NCI-H446 (cell line): ENCODE measurements at regions not wholly inside any gene's neighbourhood (a gene's known extent, or its start where the extent isn't known, plus 50 kb on each side); places are given as distances from the start of the nearest gene placed in this dataset.
A peak's percentile ranks its signal among the peaks of the same experiment; 100 is the strongest.

Source experiments
- DNase-seq, 2 experiments: peaks; one replicate each; lab custom pipeline; 2025; lab: John Stamatoyannopoulos, UW

DNA sequence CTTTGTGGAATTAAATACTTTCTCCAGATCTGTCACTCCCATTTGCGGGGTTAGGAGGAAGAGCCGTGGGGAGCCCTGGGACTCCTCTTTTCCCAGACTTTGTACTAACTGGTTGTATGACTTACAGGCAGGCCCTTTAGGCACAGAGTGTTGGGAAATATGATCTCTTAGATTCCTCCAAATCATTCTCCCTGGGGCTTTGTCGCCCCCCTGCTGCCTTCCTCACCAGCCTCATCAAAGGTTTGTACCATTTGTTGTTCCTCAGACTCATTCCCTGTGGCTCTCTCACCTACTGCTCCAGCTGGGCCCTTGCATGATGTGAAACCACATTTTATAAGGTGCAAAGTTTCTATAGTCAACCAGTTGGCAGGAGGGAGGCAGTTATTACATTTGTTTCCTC, 56.4 kb downstream of the CRYGS start:
- no peak for DNase-seq

- no peak for DNase-seq
These were observed 57.1 kb downstream of the CRYGS start for GRCh38 chr3:186487037-186487436.

- DNase-seq: no peak
These were observed 60.4 kb downstream of the CRYGS start for GRCh38 chr3:186483611-186484340.

- DNase-seq: no peak
These were observed 62.7 kb downstream of the CRYGS start for GRCh38 chr3:186481526-186481925.

DNA sequence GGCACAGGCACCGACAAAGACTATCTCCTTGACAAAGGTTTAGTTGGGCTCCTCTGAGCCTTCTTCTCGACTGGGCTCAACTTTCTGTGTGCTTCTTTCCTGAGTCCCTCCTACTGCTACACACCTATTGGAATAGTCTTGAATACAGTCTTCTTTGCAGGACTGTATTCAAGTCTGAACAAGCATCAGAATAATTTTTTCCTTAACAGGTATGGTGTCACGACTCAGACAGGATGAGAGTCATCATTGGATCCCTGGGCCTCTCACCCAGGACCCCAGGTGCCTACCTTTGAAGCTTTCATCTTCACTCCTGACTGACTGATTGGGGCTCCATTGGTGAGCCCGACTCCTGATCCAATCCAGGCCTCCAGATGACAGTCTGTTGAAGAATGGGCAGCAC, 66.3 kb downstream of the CRYGS start:
- no peak for DNase-seq

- no peak for DNase-seq
These were observed 67.1 kb downstream of the CRYGS start for GRCh38 chr3:186477033-186477432.

DNA sequence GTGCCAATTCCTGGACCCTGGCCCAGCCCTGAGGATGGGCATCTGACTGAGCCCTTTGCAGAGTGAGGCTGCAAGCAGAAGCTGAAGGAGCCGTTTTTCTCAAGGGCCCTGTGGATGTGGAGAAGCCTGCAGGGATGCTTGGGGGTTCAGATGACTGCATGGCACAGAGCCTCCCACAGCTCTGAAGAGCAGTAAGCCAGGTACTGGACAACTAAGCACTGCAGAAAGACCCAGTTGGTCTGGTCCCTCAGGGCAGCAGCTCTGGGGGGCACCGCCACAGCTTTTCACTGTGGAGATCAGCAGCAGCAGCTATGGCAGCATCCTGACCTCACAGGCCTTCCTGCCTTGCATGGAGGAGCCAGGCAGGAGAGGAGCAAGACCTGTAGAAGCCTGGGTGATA, 67.6 kb downstream of the CRYGS start:
- no peak for DNase-seq

GRCh38 chr3:186476044-186476468, 68.1 kb downstream of the CRYGS start:
- peak in 1 of 2 experiments; percentile 49 for DNase-seq

GRCh38 chr3:186473166-186473565, 71.0 kb downstream of the CRYGS start:
- DNase-seq: no peak

DNA sequence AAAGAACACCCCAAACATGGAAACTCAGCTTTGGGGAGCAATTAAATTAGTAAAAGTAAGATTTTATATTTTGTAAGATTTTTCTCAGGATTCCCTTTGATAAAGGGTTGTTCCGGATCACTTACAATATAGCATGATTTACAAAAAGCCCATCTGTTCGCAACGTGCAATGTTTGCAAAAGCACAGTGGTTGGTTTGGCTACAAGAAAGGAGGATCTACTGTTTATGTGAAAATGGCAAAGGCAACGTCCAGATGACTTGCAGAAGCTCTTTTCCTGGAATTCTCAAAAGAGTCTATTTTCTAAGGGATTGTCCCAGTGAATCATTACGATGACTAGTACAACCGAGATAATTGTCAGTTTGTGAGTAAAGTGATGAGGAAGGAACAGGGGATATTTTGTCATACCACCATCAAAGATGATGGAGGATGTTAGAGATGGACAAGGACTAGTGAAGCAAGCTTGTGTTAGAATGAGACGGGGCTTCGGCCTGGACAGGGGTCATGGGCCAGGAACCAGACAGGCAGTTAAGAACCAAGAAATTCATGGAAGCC, 71.6 kb downstream of the CRYGS start:
- peak in 1 of 2 experiments; percentile 27 for DNase-seq

DNA sequence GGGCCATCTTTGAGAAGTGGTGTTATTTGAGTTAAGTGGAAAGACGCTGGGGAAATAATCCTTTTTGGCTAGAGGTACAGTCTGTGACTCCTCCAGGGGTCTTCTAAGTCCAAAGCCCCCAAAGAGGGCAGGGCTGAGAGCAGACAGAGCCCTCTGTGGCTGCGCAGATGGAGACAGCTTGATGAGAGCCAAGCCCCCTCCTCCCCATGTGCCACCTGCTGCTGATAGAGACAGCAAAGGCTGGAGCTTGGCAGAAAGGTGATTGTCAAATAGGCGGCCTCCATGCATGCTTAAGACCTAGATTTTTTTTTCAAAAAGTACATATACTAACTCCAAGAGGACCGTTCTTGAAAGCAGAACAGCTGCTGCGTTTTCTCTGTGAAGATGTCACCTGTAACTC, 72.4 kb downstream of the CRYGS start:
- DNase-seq: peak in 1 of 2 experiments; percentile 23

DNA sequence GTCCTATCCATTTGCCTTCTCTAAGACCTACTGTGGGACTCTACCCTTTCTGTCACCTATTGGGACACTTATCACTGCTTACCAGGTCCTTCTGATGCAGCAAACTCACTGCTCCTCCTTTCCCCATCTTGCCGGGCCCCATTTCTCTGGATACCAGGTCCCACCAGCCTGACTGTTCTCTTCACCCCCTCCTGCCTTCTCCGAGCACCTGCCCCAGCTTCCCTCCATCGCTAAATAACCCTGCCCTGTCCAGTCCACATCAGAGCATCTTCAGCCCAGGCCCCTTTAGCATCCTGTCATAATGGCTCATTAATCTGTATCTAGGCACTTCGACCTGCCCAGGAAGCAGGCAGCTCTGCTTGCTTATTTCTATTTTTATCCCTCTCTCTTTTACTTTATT, 74.7 kb downstream of the CRYGS start:
- DNase-seq: no peak

DNA sequence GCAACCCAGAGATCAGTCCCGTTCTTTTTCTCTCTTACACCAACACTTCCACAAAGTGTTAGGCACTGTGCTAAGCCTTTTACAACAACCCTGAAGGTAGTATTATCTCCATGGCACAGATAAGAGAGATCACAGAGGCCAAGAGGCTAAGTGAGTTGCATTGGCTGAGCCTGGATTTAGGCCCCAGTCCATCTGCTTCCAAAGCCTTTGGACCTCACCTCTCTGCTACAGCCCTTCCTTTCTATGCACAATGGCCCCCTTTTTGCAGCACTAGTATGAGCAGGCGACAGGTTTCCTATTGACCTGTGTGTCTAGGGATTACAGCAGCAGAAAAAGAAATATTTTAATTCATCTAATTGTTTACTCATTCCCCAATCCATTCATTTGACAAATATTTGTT, 76.2 kb downstream of the CRYGS start:
- DNase-seq: no peak

GRCh38 chr3:186466391-186466974, 77.7 kb downstream of the CRYGS start:
- no peak for DNase-seq

GRCh38 chr3:186465508-186465907, 78.7 kb downstream of the CRYGS start:
- no peak for DNase-seq

- DNase-seq: no peak
These were observed 79.6 kb downstream of the CRYGS start for GRCh38 chr3:186464424-186465093.

DNA sequence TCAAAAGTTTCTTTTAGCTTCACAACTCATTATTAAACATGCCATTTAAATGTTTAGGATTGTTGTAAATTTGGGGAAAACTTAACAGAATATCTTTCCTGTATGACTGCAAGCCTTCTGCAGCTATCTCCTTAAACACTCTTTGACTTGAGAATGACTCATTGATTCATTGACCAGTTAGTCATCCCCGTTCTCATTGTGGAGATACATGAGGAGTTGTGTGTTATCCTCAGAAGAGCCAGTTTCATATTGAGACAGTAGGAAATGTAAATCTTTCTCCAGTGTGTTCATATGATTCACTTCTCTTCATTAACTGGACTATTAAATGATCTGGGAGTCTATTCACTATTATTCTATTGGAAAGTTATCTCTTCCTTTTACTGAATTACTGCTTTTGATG, 83.0 kb downstream of the CRYGS start:
- no peak for DNase-seq

- no peak for DNase-seq
These were observed 85.1 kb downstream of the CRYGS start for GRCh38 chr3:186459108-186459467.

GRCh38 chr3:186458306-186459107, 85.7 kb downstream of the CRYGS start:
- no peak for DNase-seq

GRCh38 chr3:186457236-186457635, 86.9 kb downstream of the CRYGS start:
- no peak for DNase-seq

- DNase-seq: no peak
These were observed 87.4 kb downstream of the CRYGS start for GRCh38 chr3:186456731-186457191.
